H9 (cell line): ENCODE measurements at regions not wholly inside any gene's neighbourhood (a gene's known extent, or its start where the extent isn't known, plus 50 kb on each side); places are given as distances from the start of the nearest gene placed in this dataset.

Source experiments
- DNase-seq: peaks from one replicate; pipeline ENCODE4 v3.0.0-alpha.2; 2017
- H2AFZ ChIP-seq: one replicate; pipeline ENCODE4 v1.6.1; 2013; ENCODE audit warnings: mild to moderate bottlenecking, low read length, control low read depth, moderate library complexity
- H2AK5ac ChIP-seq: 2 replicates; pipeline ENCODE4 v1.6.1; 2013; ENCODE audit warnings: low read length, control low read depth, mixed read lengths; ENCODE audit not compliant: insufficient read length
- H2BK120ac ChIP-seq: one replicate; pipeline ENCODE4 v1.6.1; 2013; ENCODE audit warnings: low read depth, mild to moderate bottlenecking, low read length, control low read depth, inconsistent platforms; ENCODE audit not compliant: poor library complexity, severe bottlenecking
- H2BK12ac ChIP-seq: 2 replicates; pipeline ENCODE4 v1.6.1; 2013; ENCODE audit warnings: low read length, control low read depth, mixed read lengths, low read depth; ENCODE audit not compliant: insufficient read length
- H2BK15ac ChIP-seq: 2 replicates; pipeline ENCODE4 v1.6.1; 2013; ENCODE audit warnings: low read depth, low read length, control low read depth
- H2BK20ac ChIP-seq: one replicate; pipeline ENCODE4 v1.6.1; 2013; ENCODE audit warnings: low read depth, mild to moderate bottlenecking, low read length, control low read depth, inconsistent platforms; ENCODE audit not compliant: poor library complexity, severe bottlenecking
- H2BK5ac ChIP-seq: 2 replicates; pipeline ENCODE4 v1.6.1; 2013; ENCODE audit warnings: low read length, control low read depth, mixed read lengths; ENCODE audit not compliant: insufficient read length
- H3K14ac ChIP-seq: 2 replicates; pipeline ENCODE4 v1.6.1; 2013; ENCODE audit warnings: low read length, control low read depth; ENCODE audit not compliant: insufficient read depth
- H3K18ac ChIP-seq: 2 replicates; pipeline ENCODE4 v1.6.1; 2013; ENCODE audit warnings: low read depth, mild to moderate bottlenecking, mixed read lengths, low read length, control low read depth; ENCODE audit not compliant: insufficient read length
- H3K23ac ChIP-seq: 2 replicates; pipeline ENCODE4 v1.6.1; 2013; ENCODE audit warnings: low read length, control low read depth, mixed read lengths, low read depth; ENCODE audit not compliant: insufficient read length
- H3K23me2 ChIP-seq: 2 replicates; pipeline ENCODE4 v1.6.1; 2013; ENCODE audit warnings: low read depth, mild to moderate bottlenecking, mixed read lengths, low read length, control low read depth; ENCODE audit not compliant: insufficient read length, poor library complexity, severe bottlenecking
- H3K27ac ChIP-seq: 2 replicates; pipeline ENCODE4 v1.5.1; 2013; ENCODE audit warnings: low read length, control low read depth, mixed read lengths, low read depth; ENCODE audit not compliant: insufficient read length
- H3K27me3 ChIP-seq: 2 replicates; pipeline ENCODE4 v1.6.1; 2013; ENCODE audit warnings: low read length, control low read depth, inconsistent platforms; ENCODE audit not compliant: insufficient read depth
- H3K4ac ChIP-seq: 2 replicates; pipeline ENCODE4 v1.6.1; 2013; ENCODE audit warnings: low read depth, mild to moderate bottlenecking, control low read depth, inconsistent platforms, low read length, moderate library complexity
- H3K4me1 ChIP-seq: 2 replicates; pipeline ENCODE4 v1.6.1; 2013; ENCODE audit warnings: low read length, control low read depth, inconsistent platforms; ENCODE audit not compliant: insufficient read depth
- H3K4me2 ChIP-seq: 2 replicates; pipeline ENCODE4 v1.6.1; 2013; ENCODE audit warnings: low read length, control low read depth, mixed read lengths; ENCODE audit not compliant: insufficient read length, insufficient read depth
- H3K56ac ChIP-seq: 2 replicates; pipeline ENCODE4 v1.6.1; 2013; ENCODE audit warnings: low read depth, mild to moderate bottlenecking, mixed read lengths, low read length, control low read depth; ENCODE audit not compliant: insufficient read length
- H3K79me1 ChIP-seq: 2 replicates; pipeline ENCODE4 v1.6.1; 2013; ENCODE audit warnings: low read depth, mild to moderate bottlenecking, moderate library complexity, low read length, control low read depth, inconsistent platforms; ENCODE audit not compliant: insufficient read depth, poor library complexity, severe bottlenecking
- H3K79me2 ChIP-seq: 2 replicates; pipeline ENCODE4 v1.6.1; 2013; ENCODE audit warnings: low read length, control low read depth, inconsistent platforms; ENCODE audit not compliant: insufficient read depth
- H3K9ac ChIP-seq: 2 replicates; pipeline ENCODE4 v1.6.1; 2013; ENCODE audit warnings: low read length, control low read depth, mixed read lengths; ENCODE audit not compliant: insufficient read length; ENCODE audit errors: extremely low read depth
- H3K9me3 ChIP-seq: one replicate; pipeline ENCODE4 v1.6.1; 2013; ENCODE audit warnings: low read depth, low read length, inconsistent platforms; ENCODE audit not compliant: control insufficient read depth
- H3T11ph ChIP-seq: one replicate; pipeline ENCODE4 v1.6.1; 2013; ENCODE audit warnings: mild to moderate bottlenecking, low read length, control low read depth, inconsistent platforms
- H4K20me1 ChIP-seq: one replicate; pipeline ENCODE4 v1.6.1; 2013; ENCODE audit not compliant: control insufficient read depth, insufficient read length, insufficient read depth
- H4K5ac ChIP-seq: 2 replicates; pipeline ENCODE4 v1.6.1; 2013; ENCODE audit warnings: low read depth, mild to moderate bottlenecking, mixed read lengths, low read length, control low read depth; ENCODE audit not compliant: insufficient read length
- H4K8ac ChIP-seq: replicated peaks from 2 replicates; pipeline ENCODE4 v1.6.1; 2013; ENCODE audit warnings: low read length, control low read depth, mixed read lengths, low read depth; ENCODE audit not compliant: insufficient read length
- H4K91ac ChIP-seq: 2 replicates; pipeline ENCODE4 v1.6.1; 2013; ENCODE audit warnings: low read depth, mild to moderate bottlenecking, moderate library complexity, mixed read lengths, low read length, control low read depth; ENCODE audit not compliant: insufficient read length
- H3K27ac Mint-ChIP-seq, 3 experiments: 2 replicates in 2 of 3; 3 replicates in 1 of 3; pipeline ENCODE4 v1.8.0; 2020 to 2021; ENCODE audit warnings: mixed read lengths in 3 of 3, mild to moderate bottlenecking in 1 of 3, moderate library complexity in 1 of 3
- H3K27me3 Mint-ChIP-seq: 2 replicates; pipeline ENCODE4 v1.8.0; 2021; ENCODE audit warnings: low read depth, mild to moderate bottlenecking, moderate library complexity, mixed read lengths
- H3K36me3 Mint-ChIP-seq, 3 experiments: 2 replicates in 2 of 3; 3 replicates in 1 of 3; pipeline ENCODE4 v1.8.0; 2020 to 2021; ENCODE audit warnings: low read depth in 3 of 3, mixed read lengths in 3 of 3; ENCODE audit not compliant: insufficient read depth in 1 of 3
- H3K4me1 Mint-ChIP-seq, 2 experiments: 2 replicates each; pipeline ENCODE4 v1.8.0; 2020; ENCODE audit warnings: mixed read lengths in 2 of 2
- H3K4me3 Mint-ChIP-seq, 2 experiments: 2 replicates in 1 of 2; 3 replicates in 1 of 2; pipeline ENCODE4 v1.8.0; 2020 to 2021; ENCODE audit warnings: mild to moderate bottlenecking in 2 of 2, mixed read lengths in 2 of 2, moderate library complexity in 1 of 2
- H3K9me3 Mint-ChIP-seq, 2 experiments: 2 replicates in 1 of 2; 3 replicates in 1 of 2; pipeline ENCODE4 v1.8.0; 2020; ENCODE audit warnings: mild to moderate bottlenecking in 2 of 2, mixed read lengths in 2 of 2, moderate library complexity in 1 of 2
- CTCF ChIP-seq: fragments of 200-600 bp; sonication (generic); conservative IDR thresholded peaks from 3 replicates; pipeline ENCODE4 v1.8.0; 2021; ENCODE audit warnings: antibody characterized with exemption, mild to moderate bottlenecking
- WGBS: extraction: QIAGEN DNeasy Blood & Tissue Kit; methylation state at CpG from one replicate; pipeline ENCODE4 v1.1.7; 2013; ENCODE audit warnings: missing lambda C conversion rate, low lambda C conversion rate, mixed read lengths; ENCODE audit not compliant: insufficient read length; ENCODE audit errors: extremely low coverage; 5-methylcytosine and 5-hydroxymethylcytosine counted together

- no peak overlapping the region for H2BK15ac ChIP-seq
Measured at GRCh38 chr2:189231719-189232323, 52.3 kb upstream of the COL5A2 start.

More at GRCh38 chr2:189231719-189232323, 52.3 kb upstream of the COL5A2 start:
- no peaks in the 10 kb centered on the region; a peak in 1 of 4 replicates for H3K4me1 Mint-ChIP-seq
- no peak overlapping the region for H2BK12ac ChIP-seq
- no peak overlapping the region for H4K5ac ChIP-seq
- no peaks in the 10 kb centered on the region for H3K9me3 ChIP-seq
- no peak overlapping the region for H3K14ac ChIP-seq
- H3K56ac ChIP-seq = no peak overlapping the region
- no peak overlapping the region for H4K91ac ChIP-seq
- H4K8ac ChIP-seq = no peak overlapping the region
- no peak overlapping the region for H3K23ac ChIP-seq
- no peaks in the 10 kb centered on the region for H3K4me1 ChIP-seq
- H3K9me3 Mint-ChIP-seq = no peaks in the 10 kb centered on the region
- H4K20me1 ChIP-seq = no peaks in the 10 kb centered on the region
- no peak overlapping the region for H3K4ac ChIP-seq
- no peaks in the 10 kb centered on the region for H3K79me1 ChIP-seq
- no peak overlapping the region for H2BK120ac ChIP-seq
- H3K36me3 Mint-ChIP-seq = no peaks in the 10 kb centered on the region
- no peak overlapping the region for H2BK5ac ChIP-seq
- TF ChIP-seq CTCF = no peak
- no peaks in the 10 kb centered on the region for H3K23me2 ChIP-seq
- no peak overlapping the region for H3K27ac ChIP-seq
- no peaks in the 10 kb centered on the region for H3K79me2 ChIP-seq
- no peak overlapping the region for H2AFZ ChIP-seq
- no peak overlapping the region for H2BK20ac ChIP-seq
- no peak overlapping the region for H3T11ph ChIP-seq
- no peaks in the 10 kb centered on the region for H3K27me3 ChIP-seq
- no peak overlapping the region for H3K27ac Mint-ChIP-seq
- no peak overlapping the region for H3K4me2 ChIP-seq
- H3K9ac ChIP-seq = no peak overlapping the region
- no peak overlapping the region for H3K18ac ChIP-seq
- no peak overlapping the region for H2AK5ac ChIP-seq
- WGBS = no CpG with 5 or more reads among the region's 3 CpGs
- no peak for DNase-seq
- H3K27me3 Mint-ChIP-seq = no peaks in the 10 kb centered on the region
- H3K4me3 Mint-ChIP-seq = no peak overlapping the region
